HG03108 (cell line): ENCODE measurements at regions not wholly inside any gene's neighbourhood (a gene's known extent, or its start where the extent isn't known, plus 50 kb on each side); places are given as distances from the start of the nearest gene placed in this dataset.
"Not testable (repeated sequence)": the region's sequence is repeated elsewhere in the genome, so short reads cannot be mapped to it uniquely, and the experiment has no call there.

Experiments used
- ATAC-seq: cut with Tn5 transposase; IDR thresholded peaks from one replicate; pipeline ENCODE4 v1.9.1; 2021; ENCODE audit warnings: moderate library complexity; ENCODE audit not compliant: unreplicated experiment

- ATAC-seq = no peak
These were observed 402.5 kb downstream of the STK39 start for GRCh38 chr2:167844714-167845530.

GRCh38 chr2:167843657-167844056, 403.7 kb downstream of the STK39 start:
- no peak for ATAC-seq

GRCh38 chr2:167843217-167843616, 404.2 kb downstream of the STK39 start:
- no peak for ATAC-seq

- ATAC-seq = no peak
These were observed 405.3 kb downstream of the STK39 start for GRCh38 chr2:167842047-167842446.

GRCh38 chr2:167835290-167835689, 412.1 kb downstream of the STK39 start:
- ATAC-seq = not testable (repeated sequence)

- ATAC-seq = no peak
These were observed 412.7 kb downstream of the STK39 start for GRCh38 chr2:167834707-167835106.

GRCh38 chr2:167833294-167833693, 414.1 kb downstream of the STK39 start:
- no peak for ATAC-seq

- ATAC-seq = no peak
These were observed 414.5 kb downstream of the STK39 start for GRCh38 chr2:167832868-167833287.

GRCh38 chr2:167827352-167828097, 419.9 kb downstream of the STK39 start:
- ATAC-seq = no peak

- no peak for ATAC-seq
These were observed 420.5 kb downstream of the STK39 start for GRCh38 chr2:167826906-167827305.

- no peak for ATAC-seq
These were observed 421.7 kb downstream of the STK39 start for GRCh38 chr2:167825664-167826063.

GRCh38 chr2:167822690-167823465, 424.5 kb downstream of the STK39 start:
- no peak for ATAC-seq

- no peak for ATAC-seq
These were observed 426.9 kb downstream of the STK39 start for GRCh38 chr2:167820488-167820887.

- no peak for ATAC-seq
These were observed 428.9 kb downstream of the STK39 start for GRCh38 chr2:167818521-167818920.

GRCh38 chr2:167817908-167818307, 429.5 kb downstream of the STK39 start:
- no peak for ATAC-seq

GRCh38 chr2:167817422-167817821, 430.0 kb downstream of the STK39 start:
- no peak for ATAC-seq

- ATAC-seq = no peak
These were observed 430.5 kb downstream of the STK39 start for GRCh38 chr2:167816874-167817290.

GRCh38 chr2:167814881-167815718, 432.3 kb downstream of the STK39 start:
- ATAC-seq = no peak

GRCh38 chr2:167814482-167814880, 432.9 kb downstream of the STK39 start:
- ATAC-seq = not testable (repeated sequence)

- not testable (repeated sequence) for ATAC-seq
These were observed 437.6 kb downstream of the STK39 start for GRCh38 chr2:167809799-167810198.
